Gastrocnemius medialis (tissue), 4 donors: ENCODE measurements at regions not wholly inside any gene's neighbourhood (a gene's known extent, or its start where the extent isn't known, plus 50 kb on each side); places are given as distances from the start of the nearest gene placed in this dataset.

Source experiments
- POLR2A ChIP-seq, 2 donors: fragments of 450-650 bp; IDR thresholded peaks; one replicate each; pipeline ENCODE4 v1.6.1; 2017; ENCODE audit warnings: antibody characterized with exemption in 2 of 2, mild to moderate bottlenecking in 2 of 2, moderate library complexity in 2 of 2
- TF ChIP-seq, protein P1 (sequence below), 5 experiments: fragments of 450-650 bp in 3 of 5; fragments of 200-600 bp in 2 of 5; sonication (generic) in 2 of 5; IDR thresholded peaks in 4 of 5; conservative IDR thresholded peaks in 1 of 5; 1 replicate in 4 of 5; 2 replicates in 1 of 5; pipeline ENCODE4 v1.5.1; 2016 to 2019; ENCODE audit warnings: antibody characterized with exemption in 5 of 5, mild to moderate bottlenecking in 3 of 5, moderate library complexity in 3 of 5

DNA sequence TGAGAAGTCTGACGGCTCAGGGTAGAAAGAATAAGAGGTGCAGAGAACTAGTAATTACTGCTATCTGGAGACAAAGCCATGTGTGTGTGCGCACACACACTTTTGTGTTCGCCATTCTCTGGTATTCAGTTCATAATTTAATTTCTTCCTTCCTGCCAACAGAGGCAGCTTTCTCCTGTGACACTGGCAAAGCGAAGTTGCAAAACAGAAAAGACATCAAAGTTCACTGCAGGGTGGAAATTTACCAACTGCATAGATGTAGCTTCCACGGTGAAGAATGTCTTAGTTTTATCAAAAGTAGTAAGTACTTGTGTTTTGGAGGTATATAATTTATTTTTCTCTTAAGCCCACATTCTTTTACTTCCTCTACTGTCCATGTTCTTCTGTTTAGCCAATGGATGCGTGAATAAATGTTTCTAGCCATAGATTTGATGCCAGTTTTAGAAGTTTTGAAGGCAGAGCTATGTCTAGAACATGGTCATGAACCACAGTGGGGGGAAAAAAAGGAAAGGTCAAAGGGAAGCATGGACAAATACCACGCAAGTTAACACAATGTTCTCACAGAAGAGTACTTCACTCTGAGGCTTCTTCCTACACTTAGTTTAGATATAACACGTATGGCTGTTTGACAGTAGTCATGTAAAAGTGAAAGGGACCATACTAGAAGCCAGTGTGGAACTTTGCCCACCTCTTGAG lies 536.5 kb upstream of the GRIA1 start:
- TF ChIP-seq, protein P1, sequence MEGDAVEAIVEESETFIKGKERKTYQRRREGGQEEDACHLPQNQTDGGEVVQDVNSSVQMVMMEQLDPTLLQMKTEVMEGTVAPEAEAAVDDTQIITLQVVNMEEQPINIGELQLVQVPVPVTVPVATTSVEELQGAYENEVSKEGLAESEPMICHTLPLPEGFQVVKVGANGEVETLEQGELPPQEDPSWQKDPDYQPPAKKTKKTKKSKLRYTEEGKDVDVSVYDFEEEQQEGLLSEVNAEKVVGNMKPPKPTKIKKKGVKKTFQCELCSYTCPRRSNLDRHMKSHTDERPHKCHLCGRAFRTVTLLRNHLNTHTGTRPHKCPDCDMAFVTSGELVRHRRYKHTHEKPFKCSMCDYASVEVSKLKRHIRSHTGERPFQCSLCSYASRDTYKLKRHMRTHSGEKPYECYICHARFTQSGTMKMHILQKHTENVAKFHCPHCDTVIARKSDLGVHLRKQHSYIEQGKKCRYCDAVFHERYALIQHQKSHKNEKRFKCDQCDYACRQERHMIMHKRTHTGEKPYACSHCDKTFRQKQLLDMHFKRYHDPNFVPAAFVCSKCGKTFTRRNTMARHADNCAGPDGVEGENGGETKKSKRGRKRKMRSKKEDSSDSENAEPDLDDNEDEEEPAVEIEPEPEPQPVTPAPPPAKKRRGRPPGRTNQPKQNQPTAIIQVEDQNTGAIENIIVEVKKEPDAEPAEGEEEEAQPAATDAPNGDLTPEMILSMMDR (IDR thresholded peaks at IDR 0.05 in 4 of 5, conservative IDR thresholded peaks at IDR 0.05 in 1 of 5), result no peak
- no peak for TF ChIP-seq POLR2A (IDR thresholded peaks at IDR 0.05)
